DND-41 (cell line): ENCODE measurements at regions not wholly inside any gene's neighbourhood (a gene's known extent, or its start where the extent isn't known, plus 50 kb on each side); places are given as distances from the start of the nearest gene placed in this dataset.

Source experiments
- ATAC-seq: fragments of 200-7000 bp; cut with Tn5 transposase; 3 replicates; pipeline ENCODE4 v1.9.1; 2021; ENCODE audit warnings: low read depth; ENCODE audit not compliant: insufficient read depth
- DNase-seq: peaks from one replicate; pipeline ENCODE4 v3.0.0-alpha.2; 2020
- H2AFZ ChIP-seq: 2 replicates; pipeline ENCODE4 v1.6.0; 2012; ENCODE audit warnings: low read depth, low read length
- H3K27ac ChIP-seq: 2 replicates; pipeline ENCODE4 v1.5.1; 2012; ENCODE audit warnings: low read length, inconsistent platforms
- H3K27me3 ChIP-seq: fragments of 200-600 bp; sonication (generic); 2 replicates; pipeline ENCODE4 v1.6.0; 2012; ENCODE audit warnings: low read length, mild to moderate bottlenecking, inconsistent platforms; ENCODE audit not compliant: insufficient read depth, poor library complexity
- H3K36me3 ChIP-seq: 2 replicates; pipeline ENCODE4 v1.5.1; 2012; ENCODE audit warnings: low read length, inconsistent platforms; ENCODE audit not compliant: insufficient read depth
- H3K4me1 ChIP-seq: 2 replicates; pipeline ENCODE4 v1.5.1; 2012; ENCODE audit warnings: mild to moderate bottlenecking, low read length; ENCODE audit not compliant: insufficient read depth
- H3K4me2 ChIP-seq: 2 replicates; pipeline ENCODE4 v1.6.0; 2012; ENCODE audit warnings: mild to moderate bottlenecking, moderate library complexity, low read length, inconsistent platforms; ENCODE audit not compliant: insufficient read depth
- H3K4me3 ChIP-seq, 2 experiments: fragments of 200-600 bp in 1 of 2; shearing (Covaris generic) in 1 of 2; 2 replicates each; pipeline ENCODE4 v1.5.1; 2012 to 2016; ENCODE audit warnings: inconsistent platforms in 2 of 2, low read length in 2 of 2, mild to moderate bottlenecking in 2 of 2, low read depth in 1 of 2, moderate library complexity in 1 of 2
- H3K79me2 ChIP-seq: 2 replicates; pipeline ENCODE4 v1.6.0; 2012; ENCODE audit warnings: low read length, inconsistent platforms; ENCODE audit not compliant: insufficient read depth
- H3K9ac ChIP-seq: 2 replicates; pipeline ENCODE4 v1.6.0; 2012; ENCODE audit warnings: low read depth, mild to moderate bottlenecking, inconsistent platforms, low read length, moderate library complexity
- H3K9me3 ChIP-seq: 2 replicates; pipeline ENCODE4 v1.5.1; 2012; ENCODE audit warnings: low read length, moderate library complexity, mild to moderate bottlenecking, inconsistent platforms; ENCODE audit not compliant: insufficient read depth, severe bottlenecking
- H4K20me1 ChIP-seq: 2 replicates; pipeline ENCODE4 v1.6.0; 2012; ENCODE audit warnings: low read length; ENCODE audit not compliant: insufficient read depth
- CTCF ChIP-seq: IDR thresholded peaks from 2 replicates; pipeline ENCODE4 v1.5.1; 2012; ENCODE audit warnings: borderline replicate concordance, low read length, moderate library complexity, mild to moderate bottlenecking; ENCODE audit not compliant: poor library complexity, severe bottlenecking; ENCODE audit errors: extremely low read depth
- EZH2 ChIP-seq: IDR thresholded peaks from 3 replicates; pipeline ENCODE4 v1.6.1; 2012; ENCODE audit warnings: borderline replicate concordance, low read depth, mild to moderate bottlenecking, moderate library complexity, low read length, inconsistent platforms; ENCODE audit not compliant: severe bottlenecking

- Histone ChIP-seq H3K27ac (no peak overlapping the region), H4K20me1 (no peaks in the 10 kb centered on the region), H3K79me2 (no peaks in the 10 kb centered on the region), H3K9me3 (no peaks in the 10 kb centered on the region), H2AFZ (no peak overlapping the region), H3K27me3 (no peaks in the 10 kb centered on the region), H3K4me3 (no peak overlapping the region), H3K4me1 (no peaks in the 10 kb centered on the region), H3K36me3 (no peaks in the 10 kb centered on the region), H3K4me2 (no peak overlapping the region), H3K9ac (no peak overlapping the region)
- DNase-seq, result no peak
- no peak for ATAC-seq
- TF ChIP-seq CTCF (no peak), EZH2 (no peak)
These were observed 390.0 kb upstream of the SLC8A1 start for GRCh38 chr2:40841856-40842255.

GRCh38 chr2:40844353-40845277 lies 392.7 kb upstream of the SLC8A1 start:
- Histone ChIP-seq H2AFZ (0 out of 2 replicates have a peak overlapping the region, but pooled peaks have one; percentile 11), H3K4me2 (no peak overlapping the region), H3K9ac (no peak overlapping the region), H3K79me2 (no peaks in the 10 kb centered on the region), H4K20me1 (no peaks in the 10 kb centered on the region), H3K36me3 (no peaks in the 10 kb centered on the region), H3K27ac (no peak overlapping the region), H3K9me3 (no peaks in the 10 kb centered on the region), H3K4me1 (no peaks in the 10 kb centered on the region), H3K27me3 (no peaks in the 10 kb centered on the region), H3K4me3 (no peak overlapping the region)
- ATAC-seq (no peak; the same call in 2 of the 3 replicates), DNase-seq (no peak)
- TF ChIP-seq CTCF, result peak; percentile 29
- no peak for TF ChIP-seq EZH2

GRCh38 chr2:40851661-40852060 lies 399.8 kb upstream of the SLC8A1 start:
- no peaks in the 10 kb centered on the region for H3K27me3 ChIP-seq
- no peaks in the 10 kb centered on the region for H3K4me1 ChIP-seq
- no peak overlapping the region for H3K4me3 ChIP-seq
- no peak overlapping the region for H3K4me2 ChIP-seq
- no peaks in the 10 kb centered on the region for H4K20me1 ChIP-seq
- no peaks in the 10 kb centered on the region for H3K9me3 ChIP-seq
- DNase-seq (no peak), ATAC-seq (no peak)
- TF ChIP-seq CTCF (no peak), EZH2 (no peak)
- H3K79me2 ChIP-seq, result no peaks in the 10 kb centered on the region
- H3K36me3 ChIP-seq, result no peaks in the 10 kb centered on the region
- H3K27ac ChIP-seq, result no peak overlapping the region
- H2AFZ ChIP-seq, result no peak overlapping the region
- H3K9ac ChIP-seq, result no peak overlapping the region
